Endothelial cell of umbilical vein (primary cell): ENCODE measurements at regions not wholly inside any gene's neighbourhood (a gene's known extent, or its start where the extent isn't known, plus 50 kb on each side); places are given as distances from the start of the nearest gene placed in this dataset.

ENCODE experiments used
- CTCF ChIP-seq, 2 donors: IDR thresholded peaks; 1 replicate in 1 of 2; 2 replicates in 1 of 2; pipeline ENCODE4 v1.5.1; 2011; ENCODE audit warnings: low read length in 2 of 2, mild to moderate bottlenecking in 2 of 2, moderate library complexity in 2 of 2, control low read depth in 1 of 2, inconsistent platforms in 1 of 2, low read depth in 1 of 2; ENCODE audit not compliant: insufficient read depth in 1 of 2; ENCODE audit errors: extremely low read depth in 1 of 2
- EZH2 ChIP-seq: IDR thresholded peaks from 2 replicates; pipeline ENCODE4 v1.6.1; 2012; ENCODE audit warnings: borderline replicate concordance, low read depth, mild to moderate bottlenecking, moderate library complexity, low read length, inconsistent platforms; ENCODE audit not compliant: severe bottlenecking
- GATA2 ChIP-seq: IDR thresholded peaks from 2 replicates; pipeline ENCODE4 v1.7.0; 2011; ENCODE audit warnings: low read depth, mild to moderate bottlenecking, moderate library complexity, mixed read lengths, low read length; ENCODE audit not compliant: insufficient read length, insufficient read depth
- POLR2A ChIP-seq: IDR thresholded peaks from 2 replicates; pipeline ENCODE4 v1.6.1; 2012; ENCODE audit warnings: low read depth, mild to moderate bottlenecking, control low read depth, low read length
- POLR2AphosphoS5 ChIP-seq: IDR thresholded peaks from 2 replicates; pipeline ENCODE4 v1.6.1; 2012; ENCODE audit warnings: low read depth, mild to moderate bottlenecking, control low read depth, low read length, moderate library complexity; ENCODE audit not compliant: insufficient read depth

GRCh38 chr7:15755061-15755460, 68.6 kb upstream of the MEOX2 start:
- TF ChIP-seq GATA2 (no peak), POLR2A (no peak), CTCF (IDR thresholded peaks at IDR 0.05; ENCODE audit: extremely low read depth in 1 of 2, insufficient read depth in 1 of 2, low read depth in 1 of 2, low read length in 2 of 2) (no peak), POLR2AphosphoS5 (no peak), EZH2 (no peak)
